HepG2 (cell line): ENCODE measurements at regions not wholly inside any gene's neighbourhood (a gene's known extent, or its start where the extent isn't known, plus 50 kb on each side); places are given as distances from the start of the nearest gene placed in this dataset.

Source experiments
- ATAC-seq: fragments of 200-7000 bp; cut with Tn5 transposase; 3 replicates; pipeline ENCODE4 v1.9.1; 2020; ENCODE audit warnings: mild to moderate bottlenecking, moderate library complexity
- BruUV-seq: library from RNA; stranded (reverse); fragments of 400-500 nt; replicated peaks from 2 replicates; lab custom pipeline; 2021; lab: Mats Ljungman, UMichigan
- CTCF ChIA-PET: fragments of 300-600 bp; formaldehyde crosslinking; extraction: SDS; loops from one replicate; lab custom pipeline; 2021; ENCODE audit warnings: low total read pairs, inconsistent platforms, low intra/inter-chr PET ratio; lab: Yijun Ruan, JAX
- POLR2A ChIA-PET: fragments of 350-600 bp; sonication (Branson Sonifier 250); formaldehyde crosslinking; loops from one replicate; lab custom pipeline; 2020; ENCODE audit warnings: antibody characterized with exemption, inconsistent platforms; lab: Yijun Ruan, JAX
- DNase-seq: peaks from one replicate; pipeline ENCODE4 v3.0.0-alpha.2; 2015; ENCODE audit warnings: low spot score
- FAIRE-seq: peaks from 3 replicates; lab custom pipeline; 2011; peaks lifted over from hg19 to GRCh38; lab: Jason Lieb, UNC
- H2AFZ ChIP-seq: one replicate; pipeline ENCODE4 v1.6.1; 2011; ENCODE audit warnings: low read length, inconsistent platforms
- H3K27ac ChIP-seq: fragments of 300-600 bp; 3 replicates; pipeline ENCODE4 v1.8.0; 2011; ENCODE audit warnings: mixed run types, mild to moderate bottlenecking, mixed read lengths, low read length, inconsistent platforms; ENCODE audit not compliant: insufficient read depth; ENCODE audit errors: extremely low read length
- H3K27me3 ChIP-seq, 2 experiments: fragments of 200-600 bp in 1 of 2; 2 replicates in 1 of 2; 3 replicates in 1 of 2; pipeline versions ENCODE4 v1.6.0 to v1.8.0; 2011; ENCODE audit warnings: low read length in 2 of 2, mild to moderate bottlenecking in 2 of 2, moderate library complexity in 2 of 2, inconsistent platforms in 1 of 2; ENCODE audit not compliant: insufficient read depth in 2 of 2, control insufficient read depth in 1 of 2
- H3K36me3 ChIP-seq, 2 experiments: fragments of 200-600 bp in 1 of 2; replicated peaks in 1 of 2; 2 replicates in 1 of 2; 3 replicates in 1 of 2; pipeline versions ENCODE4 v1.5.1 to v1.8.0; 2011; ENCODE audit warnings: low read length in 2 of 2, inconsistent platforms in 1 of 2; ENCODE audit not compliant: insufficient read depth in 2 of 2, control insufficient read depth in 1 of 2
- H3K4me1 ChIP-seq: 2 replicates; pipeline ENCODE4 v1.5.1; 2012; ENCODE audit warnings: low read length, inconsistent platforms; ENCODE audit not compliant: insufficient read depth
- H3K4me2 ChIP-seq: 2 replicates; pipeline ENCODE4 v1.6.0; 2011; ENCODE audit warnings: low read depth, low read length, inconsistent platforms
- H3K4me3 ChIP-seq, 3 experiments: fragments of 200-600 bp in 1 of 3; sonication (generic), shearing (Covaris generic) in 1 of 3; replicated peaks in 1 of 3; 2 replicates each; pipeline ENCODE4 v1.5.1; 2011 to 2016; ENCODE audit warnings: low read length in 3 of 3, inconsistent platforms in 2 of 3, low read depth in 2 of 3, mild to moderate bottlenecking in 2 of 3, control low read depth in 1 of 3, mixed read lengths in 1 of 3; ENCODE audit not compliant: insufficient read depth in 1 of 3
- H3K79me2 ChIP-seq: one replicate; pipeline ENCODE4 v1.6.1; 2011; ENCODE audit warnings: low read length, inconsistent platforms; ENCODE audit not compliant: insufficient read depth
- H3K9ac ChIP-seq: 2 replicates; pipeline ENCODE4 v1.6.0; 2011; ENCODE audit warnings: mild to moderate bottlenecking, low read depth, low read length, inconsistent platforms; ENCODE audit not compliant: insufficient read depth
- H3K9me3 ChIP-seq: 2 replicates; pipeline ENCODE4 v1.5.1; 2012; ENCODE audit warnings: mild to moderate bottlenecking, low read length
- H4K20me1 ChIP-seq: 2 replicates; pipeline ENCODE4 v1.6.0; 2011; ENCODE audit warnings: inconsistent platforms, mild to moderate bottlenecking, low read length, moderate library complexity; ENCODE audit not compliant: insufficient read depth
- BCLAF1 ChIP-seq: fragments of 450-650 bp; IDR thresholded peaks from 2 replicates; pipeline ENCODE4 v1.6.1; 2017; ENCODE audit warnings: mild to moderate bottlenecking
- GTF2F1 ChIP-seq: fragments of 150-350 bp; IDR thresholded peaks from 2 replicates; pipeline ENCODE4 v1.6.1; 2014; ENCODE audit warnings: low read length
- MZF1 ChIP-seq: sonication (generic); formaldehyde crosslinking; IDR thresholded peaks from 2 replicates; pipeline ENCODE4 v1.8.1; 2023; ENCODE audit warnings: mild to moderate bottlenecking, missing genetic modification reagents, borderline replicate concordance
- NR0B2 ChIP-seq: sonication (generic); formaldehyde crosslinking; IDR thresholded peaks from 2 replicates; pipeline ENCODE4 v1.4.0; 2020; ENCODE audit warnings: mild to moderate bottlenecking, missing genetic modification reagents
- TBL1XR1 ChIP-seq: fragments of 150-350 bp; IDR thresholded peaks from 2 replicates; pipeline ENCODE4 v1.6.1; 2014; ENCODE audit warnings: borderline replicate concordance, low read length; ENCODE audit not compliant: partially characterized antibody
- ZNF468 ChIP-seq: sonication (generic); formaldehyde crosslinking; IDR thresholded peaks from 2 replicates; pipeline ENCODE4 v1.8.0; 2022; ENCODE audit warnings: mild to moderate bottlenecking, moderate library complexity, missing genetic modification reagents
- ZNF710 ChIP-seq: sonication (generic); formaldehyde crosslinking; IDR thresholded peaks from 2 replicates; pipeline ENCODE4 v1.5.0; 2020; ENCODE audit warnings: mild to moderate bottlenecking, missing genetic modification reagents, borderline replicate concordance
- WGBS: methylation state at CpG from one replicate; pipeline ENCODE4 v1.1.6; 2017; ENCODE audit warnings: low lambda C conversion rate; 5-methylcytosine and 5-hydroxymethylcytosine counted together
- in situ Hi-C: cut with HindIII; loops from 2 replicates; pipeline ENCODE4 v1.10.0; 2017; ENCODE audit warnings: low pct_unique_long_range_greater_than_20kb; ENCODE audit not compliant: extremely low pct_ligation_motif_present
- intact Hi-C: fragments of 100-400 bp; cut with micrococcal nuclease; formaldehyde crosslinking; loops from one replicate; pipeline ENCODE4 v1.10.0; 2022; ENCODE audit not compliant: unreplicated experiment

- no TSS peak for BruUV-seq
- POLR2A ChIA-PET: no interaction called here
- no peak for FAIRE-seq
- H3K4me3 ChIP-seq: no peak overlapping the region
- CTCF ChIA-PET: no interaction called here
- peaks cover 0 to 13% of the 10 kb centered on the region in 2 experiments; a peak in 1 of 5 replicates for H3K27me3 ChIP-seq
- in situ Hi-C loops: no loop called here
- H2AFZ ChIP-seq: no peak overlapping the region
- no peaks in the 10 kb centered on the region for H3K79me2 ChIP-seq
- no peak overlapping the region for H3K9ac ChIP-seq
- no peak overlapping the region for H3K27ac ChIP-seq
- intact Hi-C loops: no loop called here
- DNase-seq: no peak
- TF ChIP-seq GTF2F1 (no peak), NR0B2 (CRISPR knock-in tag) (no peak), ZNF468 (CRISPR knock-in tag) (no peak), ZNF710 (no peak), BCLAF1 (no peak), TBL1XR1 (no peak), MZF1 (CRISPR knock-in tag) (no peak)
- ATAC-seq: no peak
- no peaks in the 10 kb centered on the region for H3K9me3 ChIP-seq
- H3K4me2 ChIP-seq: no peak overlapping the region
- 32% methylated on average over 5 of the region's 5 CpGs for WGBS
- no peaks in the 10 kb centered on the region for H3K36me3 ChIP-seq
- H4K20me1 ChIP-seq: no peaks in the 10 kb centered on the region
- no peaks in the 10 kb centered on the region for H3K4me1 ChIP-seq
Observed at GRCh38 chr6:111972745-111973117, 81.2 kb upstream of the CCN6 start.
